ENCODE measurements at regions not wholly inside any gene's neighbourhood (a gene's known extent, or its start where the extent isn't known, plus 50 kb on each side); places are given as distances from the start of the nearest gene placed in this dataset.

DNA sequence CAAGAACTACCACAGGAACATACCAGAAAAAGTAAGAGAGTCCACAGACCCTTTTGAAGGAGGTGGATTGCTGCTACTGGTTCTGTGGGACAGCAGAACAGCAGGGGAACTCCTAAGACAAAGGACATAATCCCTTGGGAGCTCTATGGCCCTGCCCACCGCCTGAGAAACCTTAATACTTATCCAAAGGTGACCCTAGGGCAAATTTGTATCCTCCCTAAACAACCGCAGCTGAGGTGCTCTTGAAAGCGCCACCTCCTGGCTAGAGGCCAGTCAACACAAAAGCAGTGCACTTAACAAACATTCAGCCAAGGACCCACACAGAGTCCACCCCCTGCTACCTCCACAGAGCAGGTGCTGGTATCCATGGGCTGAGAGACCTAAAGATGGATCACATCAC, 136.8 kb downstream of the ADAM29 start:
- DNase-seq (ENCODE audit: low read depth): no peak
- no peak for TF ChIP-seq CTCF (conservative IDR thresholded peaks at IDR 0.05; ENCODE audit: low read depth, low read length)
- H3K4me3 ChIP-seq (ENCODE audit: low read length): no peak overlapping the region

GRCh38 chr4:175062183-175062592, 144.0 kb downstream of the ADAM29 start:
- H3K4me3 ChIP-seq (ENCODE audit: low read length): no peak overlapping the region
- DNase-seq (ENCODE audit: low read depth): no peak
- no peak for TF ChIP-seq CTCF (conservative IDR thresholded peaks at IDR 0.05; ENCODE audit: low read depth, low read length)

DNA sequence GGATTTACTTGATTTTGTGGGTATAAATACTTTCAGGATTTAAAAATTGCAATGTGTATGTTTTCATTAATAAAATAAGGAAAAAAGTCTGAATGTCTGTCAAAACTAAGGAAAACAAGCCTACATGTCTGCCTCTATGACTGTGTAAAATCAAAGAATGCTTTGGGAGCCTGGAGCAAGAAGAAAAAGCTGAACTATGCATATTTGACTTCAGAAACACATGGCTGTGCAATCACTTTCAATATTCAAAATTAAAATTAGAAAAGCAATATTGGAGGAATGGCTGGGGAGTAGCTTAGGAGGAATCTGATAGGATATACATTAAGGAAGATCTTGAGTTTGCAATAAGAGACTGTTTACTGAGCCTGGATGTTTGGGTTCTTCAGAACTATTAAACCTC, 147.1 kb downstream of the ADAM29 start:
- no peak overlapping the region for H3K4me3 ChIP-seq (ENCODE audit: low read length)
- no peak for TF ChIP-seq CTCF (conservative IDR thresholded peaks at IDR 0.05; ENCODE audit: low read depth, low read length)
- no peak for DNase-seq (ENCODE audit: low read depth)

GRCh38 chr4:175066923-175067627, 148.9 kb downstream of the ADAM29 start:
- DNase-seq (ENCODE audit: low read depth): no peak
- no peak for TF ChIP-seq CTCF (conservative IDR thresholded peaks at IDR 0.05; ENCODE audit: low read depth, low read length)
- no peak overlapping the region for H3K4me3 ChIP-seq (ENCODE audit: low read length)

- no peak overlapping the region for H3K4me3 ChIP-seq (ENCODE audit: low read length)
- no peak for DNase-seq (ENCODE audit: low read depth)
- no peak for TF ChIP-seq CTCF (conservative IDR thresholded peaks at IDR 0.05; ENCODE audit: low read depth, low read length)
Observed at GRCh38 chr4:175068266-175068665, 150.1 kb downstream of the ADAM29 start.

DNA sequence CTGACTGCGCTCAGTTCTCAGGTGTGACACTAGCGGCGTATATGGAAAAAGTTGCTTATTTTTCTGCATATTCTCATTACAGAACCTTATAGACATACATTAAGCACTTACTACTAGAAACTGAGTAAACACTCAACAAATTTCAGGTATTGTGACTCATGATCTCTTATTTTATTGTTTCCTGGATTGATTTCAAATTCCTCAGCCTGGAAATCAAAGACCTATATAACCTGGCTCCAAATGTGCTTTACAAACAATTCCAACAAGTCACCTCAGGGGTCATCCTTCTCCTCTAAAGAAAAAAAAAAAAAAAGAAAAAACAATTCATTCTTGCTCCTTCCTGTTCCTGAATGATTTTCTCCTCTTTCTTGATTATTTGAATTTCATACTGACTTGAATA, 152.3 kb downstream of the ADAM29 start:
- TF ChIP-seq CTCF (conservative IDR thresholded peaks at IDR 0.05; ENCODE audit: low read depth, low read length): no peak
- DNase-seq (ENCODE audit: low read depth): no peak
- H3K4me3 ChIP-seq (ENCODE audit: low read length): no peak overlapping the region

GRCh38 chr4:175071123-175071522, 153.0 kb downstream of the ADAM29 start:
- DNase-seq (ENCODE audit: low read depth): peak; percentile 39
- no peak overlapping the region for H3K4me3 ChIP-seq (ENCODE audit: low read length)
- no peak for TF ChIP-seq CTCF (conservative IDR thresholded peaks at IDR 0.05; ENCODE audit: low read depth, low read length)

All from retinal pigment epithelial cell (primary cell).